Breast epithelium (tissue), 4 donors: ENCODE measurements at regions not wholly inside any gene's neighbourhood (a gene's known extent, or its start where the extent isn't known, plus 50 kb on each side); places are given as distances from the start of the nearest gene placed in this dataset.

Source experiments
- DNase-seq, 2 donors: peaks; one replicate each; pipeline ENCODE4 v3.0.0-alpha.2; 2019; ENCODE audit warnings: low spot score in 2 of 2
- H3K27ac ChIP-seq, 2 donors: fragments of 200-600 bp; sonication (generic) in 1 of 2; one replicate each; pipeline ENCODE4 v1.5.1; 2016 to 2019; ENCODE audit warnings: mild to moderate bottlenecking in 1 of 2
- H3K27me3 ChIP-seq, 2 donors: fragments of 200-600 bp; sonication (generic) in 1 of 2; one replicate each; pipeline versions ENCODE4 v1.5.1 to v1.6.0; 2017 to 2019; ENCODE audit warnings: control low read depth in 1 of 2, mild to moderate bottlenecking in 1 of 2
- H3K36me3 ChIP-seq: fragments of 200-600 bp; one replicate; pipeline ENCODE4 v1.5.1; 2019
- H3K4me1 ChIP-seq, 2 donors: fragments of 200-600 bp; sonication (generic); one replicate each; pipeline ENCODE4 v1.5.1; 2016 to 2019; ENCODE audit warnings: control low read depth in 1 of 2
- H3K4me3 ChIP-seq, 3 donors: fragments of 200-600 bp; sonication (generic); 1 replicate in 2 of 3; 2 replicates in 1 of 3; pipeline ENCODE4 v1.5.1; 2016 to 2019; ENCODE audit warnings: mild to moderate bottlenecking in 3 of 3, moderate library complexity in 2 of 3
- H3K9me3 ChIP-seq, 2 donors: fragments of 200-600 bp; sonication (generic) in 1 of 2; one replicate each; pipeline ENCODE4 v1.5.1; 2016 to 2019; ENCODE audit warnings: control low read depth in 1 of 2
- POLR2A ChIP-seq: fragments of 450-650 bp; IDR thresholded peaks from one replicate; pipeline ENCODE4 v1.6.1; 2016; ENCODE audit warnings: antibody characterized with exemption, mild to moderate bottlenecking, moderate library complexity
- POLR2AphosphoS5 ChIP-seq, 3 donors: sonication (generic); formaldehyde crosslinking; IDR thresholded peaks; one replicate each; pipeline ENCODE4 v1.6.1; 2017; ENCODE audit warnings: antibody characterized with exemption in 3 of 3
- intact Hi-C: fragments of 100-400 bp; cut with DNase I; formaldehyde crosslinking; loops from one replicate; pipeline ENCODE4 v1.15.1; 2023; ENCODE audit warnings: low total_unique reads
- TF ChIP-seq, protein P1 (sequence below), 3 donors: fragments of 450-650 bp; IDR thresholded peaks; one replicate each; pipeline ENCODE4 v1.5.1; 2016 to 2017; ENCODE audit warnings: antibody characterized with exemption in 3 of 3, mild to moderate bottlenecking in 3 of 3, moderate library complexity in 3 of 3

DNA sequence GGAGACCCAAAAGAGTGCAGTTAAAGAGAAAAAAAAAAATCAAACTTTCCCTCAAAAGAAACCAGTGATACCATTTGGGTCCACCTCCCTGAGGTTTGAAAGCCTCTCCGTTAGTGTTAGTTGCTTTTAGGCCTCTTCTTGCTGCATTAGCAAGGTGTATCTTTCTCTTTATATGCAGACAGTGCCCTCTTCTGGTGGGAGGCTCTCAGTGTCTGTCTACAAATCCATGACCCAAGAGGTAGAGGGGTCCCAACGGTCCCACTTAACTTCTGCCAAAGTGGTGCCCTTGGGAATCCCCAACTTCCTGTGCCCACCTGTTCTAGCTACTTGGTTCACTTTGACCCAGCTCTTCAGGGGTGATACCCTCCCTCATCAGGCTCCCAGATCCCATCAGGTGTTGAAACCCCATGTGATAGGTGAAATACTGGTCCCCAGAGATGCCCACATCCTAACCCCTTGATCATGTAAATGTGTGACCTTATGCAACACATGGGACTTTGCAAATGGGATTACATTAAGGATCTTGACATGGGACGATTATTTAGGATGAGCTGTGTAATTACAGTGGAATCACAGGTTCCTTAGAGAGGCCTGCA, 63.7 kb upstream of the CD99 start:
- DNase-seq = no peak
- no peaks in the 10 kb centered on the region for H3K9me3 ChIP-seq
- no peak overlapping the region for H3K27ac ChIP-seq
- no peaks in the 10 kb centered on the region for H3K4me1 ChIP-seq
- intact Hi-C loops = no loop called here
- H3K27me3 ChIP-seq = no peaks in the 10 kb centered on the region
- no peaks in the 10 kb centered on the region for H3K36me3 ChIP-seq
- TF ChIP-seq POLR2A (no peak), POLR2AphosphoS5 (IDR thresholded peaks at IDR 0.05) (no peak)
- TF ChIP-seq, protein P1, sequence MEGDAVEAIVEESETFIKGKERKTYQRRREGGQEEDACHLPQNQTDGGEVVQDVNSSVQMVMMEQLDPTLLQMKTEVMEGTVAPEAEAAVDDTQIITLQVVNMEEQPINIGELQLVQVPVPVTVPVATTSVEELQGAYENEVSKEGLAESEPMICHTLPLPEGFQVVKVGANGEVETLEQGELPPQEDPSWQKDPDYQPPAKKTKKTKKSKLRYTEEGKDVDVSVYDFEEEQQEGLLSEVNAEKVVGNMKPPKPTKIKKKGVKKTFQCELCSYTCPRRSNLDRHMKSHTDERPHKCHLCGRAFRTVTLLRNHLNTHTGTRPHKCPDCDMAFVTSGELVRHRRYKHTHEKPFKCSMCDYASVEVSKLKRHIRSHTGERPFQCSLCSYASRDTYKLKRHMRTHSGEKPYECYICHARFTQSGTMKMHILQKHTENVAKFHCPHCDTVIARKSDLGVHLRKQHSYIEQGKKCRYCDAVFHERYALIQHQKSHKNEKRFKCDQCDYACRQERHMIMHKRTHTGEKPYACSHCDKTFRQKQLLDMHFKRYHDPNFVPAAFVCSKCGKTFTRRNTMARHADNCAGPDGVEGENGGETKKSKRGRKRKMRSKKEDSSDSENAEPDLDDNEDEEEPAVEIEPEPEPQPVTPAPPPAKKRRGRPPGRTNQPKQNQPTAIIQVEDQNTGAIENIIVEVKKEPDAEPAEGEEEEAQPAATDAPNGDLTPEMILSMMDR (IDR thresholded peaks at IDR 0.05) = peak in 1 of 3 donors; percentile 35
- no peak overlapping the region for H3K4me3 ChIP-seq

DNA sequence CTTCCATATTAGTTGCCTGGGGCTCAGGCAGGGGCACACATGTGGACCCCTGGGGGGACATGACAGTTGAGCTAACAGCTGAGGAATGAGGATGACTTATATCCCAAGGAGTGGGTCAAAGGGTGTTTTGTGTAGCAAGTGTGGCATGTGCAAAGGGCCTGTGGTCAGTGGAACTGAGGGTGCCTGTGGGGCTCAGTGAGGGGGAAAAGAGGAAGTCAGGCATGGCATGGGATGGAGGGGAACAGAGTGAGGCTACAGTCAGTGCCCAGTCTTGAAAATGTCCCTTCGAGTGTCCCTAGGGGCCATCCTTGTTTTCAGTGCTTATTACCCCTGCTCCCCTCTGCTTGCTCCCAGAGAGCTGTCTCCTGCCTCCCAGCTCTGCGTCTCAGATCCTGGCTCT, 64.3 kb upstream of the CD99 start:
- H3K4me3 ChIP-seq = no peak overlapping the region
- H3K36me3 ChIP-seq = no peaks in the 10 kb centered on the region
- no peaks in the 10 kb centered on the region for H3K9me3 ChIP-seq
- intact Hi-C loops = no loop called here
- DNase-seq = no peak
- no peak overlapping the region for H3K27ac ChIP-seq
- no peaks in the 10 kb centered on the region for H3K27me3 ChIP-seq
- no peaks in the 10 kb centered on the region for H3K4me1 ChIP-seq
- TF ChIP-seq, protein P1 (IDR thresholded peaks at IDR 0.05) = no peak
- TF ChIP-seq POLR2AphosphoS5 (IDR thresholded peaks at IDR 0.05) = no peak
- TF ChIP-seq POLR2A = no peak

DNA sequence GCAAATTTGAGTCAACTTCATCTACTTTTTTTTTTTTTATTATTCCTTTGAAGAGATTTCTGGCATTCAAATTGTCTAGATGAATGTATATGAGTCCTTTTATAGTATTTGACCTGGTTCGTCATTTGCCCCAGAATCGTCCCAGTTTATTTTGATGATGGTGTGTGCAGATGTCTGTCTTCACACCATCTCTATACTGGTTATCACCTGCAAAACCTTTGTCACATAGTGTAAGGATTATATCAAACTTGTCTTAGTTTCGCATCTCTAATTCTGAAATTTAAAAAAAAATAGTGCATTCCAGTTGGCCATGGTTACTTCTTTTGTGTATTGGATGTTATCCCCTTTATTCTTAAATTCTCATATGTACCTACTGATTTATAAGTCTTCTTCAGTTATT, 70.5 kb upstream of the CD99 start:
- H3K4me3 ChIP-seq = no peak overlapping the region
- TF ChIP-seq POLR2AphosphoS5 (IDR thresholded peaks at IDR 0.05) (no peak), POLR2A (no peak)
- TF ChIP-seq, protein P1 (IDR thresholded peaks at IDR 0.05) = no peak
- no peak for DNase-seq
- no peaks in the 10 kb centered on the region for H3K9me3 ChIP-seq
- no peaks in the 10 kb centered on the region for H3K27me3 ChIP-seq
- no peaks in the 10 kb centered on the region for H3K36me3 ChIP-seq
- H3K4me1 ChIP-seq = no peaks in the 10 kb centered on the region
- no peak overlapping the region for H3K27ac ChIP-seq
- intact Hi-C loops = no loop called here

DNA sequence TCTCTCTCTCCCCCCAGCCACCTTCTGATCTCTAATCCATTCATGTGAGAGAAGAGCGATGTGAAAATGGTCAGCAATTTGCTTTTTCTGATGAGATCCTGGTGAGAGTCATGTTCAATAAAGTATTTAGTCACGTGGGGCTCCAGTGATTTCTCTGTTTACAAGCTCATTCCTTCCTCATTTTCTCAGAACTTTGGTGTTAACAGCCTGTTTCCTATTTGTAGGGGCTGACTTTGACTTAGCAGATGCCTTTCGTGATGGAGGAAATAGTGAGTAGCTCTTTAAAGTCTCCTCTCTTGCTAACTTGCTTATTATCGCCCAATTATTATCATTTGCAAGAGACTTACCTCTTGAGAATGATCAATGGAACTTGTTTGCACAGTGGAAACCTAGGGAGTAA, 72.6 kb upstream of the CD99 start:
- Histone ChIP-seq H3K9me3 (no peaks in the 10 kb centered on the region), H3K27me3 (no peaks in the 10 kb centered on the region), H3K4me1 (no peaks in the 10 kb centered on the region), H3K4me3 (no peak overlapping the region), H3K27ac (no peak overlapping the region), H3K36me3 (no peaks in the 10 kb centered on the region)
- intact Hi-C loops = no loop called here
- TF ChIP-seq, protein P1 (IDR thresholded peaks at IDR 0.05) = no peak
- TF ChIP-seq POLR2AphosphoS5 (IDR thresholded peaks at IDR 0.05) (no peak), POLR2A (no peak)
- DNase-seq = no peak

DNA sequence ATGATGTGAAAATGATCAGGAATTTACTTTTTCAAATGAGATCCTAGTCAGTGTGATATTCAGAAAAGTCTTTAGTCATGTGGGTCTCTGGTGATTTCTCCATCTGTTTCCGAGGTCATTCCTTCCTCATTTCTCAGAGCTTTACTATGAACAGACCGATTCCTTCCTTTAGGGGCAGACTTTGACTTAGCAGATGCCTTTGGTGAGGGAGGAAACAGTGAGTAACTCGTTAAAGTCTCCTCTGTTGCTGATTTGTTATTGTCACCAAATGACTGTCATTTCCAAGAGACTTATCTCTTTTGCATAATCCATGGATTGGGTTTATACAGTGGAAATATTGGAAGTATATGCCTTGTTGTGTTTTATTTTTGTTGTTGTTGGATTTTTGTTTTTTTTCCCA, 76.2 kb upstream of the CD99 start:
- no peaks in the 10 kb centered on the region for H3K27me3 ChIP-seq
- TF ChIP-seq, protein P1 (IDR thresholded peaks at IDR 0.05) = peak in 1 of 3 donors; percentile 12
- no peak for TF ChIP-seq POLR2AphosphoS5 (IDR thresholded peaks at IDR 0.05)
- intact Hi-C loops = no loop called here

More for the DNA sequence above, 76.2 kb upstream of the CD99 start:
- DNase-seq = no peak
- no peak overlapping the region for H3K27ac ChIP-seq
- no peaks in the 10 kb centered on the region for H3K4me1 ChIP-seq
- H3K36me3 ChIP-seq = no peaks in the 10 kb centered on the region
- H3K4me3 ChIP-seq = no peak overlapping the region
- H3K9me3 ChIP-seq = no peaks in the 10 kb centered on the region
